ENCODE measurements at regions not wholly inside any gene's neighbourhood (a gene's known extent, or its start where the extent isn't known, plus 50 kb on each side); places are given as distances from the start of the nearest gene placed in this dataset.

DNA sequence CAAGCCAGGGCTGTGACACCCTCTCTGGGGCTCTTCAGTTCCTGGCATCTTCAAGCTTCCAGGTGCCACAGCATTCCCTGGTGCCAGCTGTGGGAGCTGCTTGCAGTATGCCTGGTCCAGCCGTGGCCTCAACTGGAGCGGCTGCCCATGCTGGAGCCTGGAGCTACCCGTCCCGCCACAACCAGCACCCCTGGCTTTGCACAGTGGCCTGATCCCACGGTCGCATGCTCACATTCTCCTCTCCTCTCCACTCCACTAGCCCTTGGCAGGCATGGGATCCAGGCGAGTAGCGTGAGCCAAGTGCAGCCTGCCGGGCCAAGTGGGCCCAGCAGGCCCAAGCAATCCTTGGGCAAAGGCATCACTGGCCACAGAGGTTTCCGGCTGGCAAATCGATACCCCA, 81.7 kb downstream of the PPP4R3C start:
- Histone ChIP-seq H3K27ac (ENCODE audit: control insufficient read depth, insufficient read depth) (no peak overlapping the region), H3K36me3 (ENCODE audit: control insufficient read depth in 2 of 2, insufficient read depth in 2 of 2, low read length in 1 of 2) (no peaks in the 10 kb centered on the region), H3K4me2 (ENCODE audit: control insufficient read depth, insufficient read depth) (no peak overlapping the region), H3K4me1 (ENCODE audit: control insufficient read depth, insufficient read depth, low read length) (no peaks in the 10 kb centered on the region), H3K79me2 (ENCODE audit: control insufficient read depth, insufficient read depth, low read length) (no peaks in the 10 kb centered on the region), H3K9ac (ENCODE audit: control insufficient read depth, insufficient read depth, low read length) (no peak overlapping the region), H3K4me3 (no peak overlapping the region), H3K27me3 (replicated peaks in 1 of 2; ENCODE audit: control insufficient read depth in 2 of 2, insufficient read depth in 2 of 2, low read length in 1 of 2) (no peaks in the 10 kb centered on the region), H2AFZ (ENCODE audit: control insufficient read depth, low read depth, low read length) (no peak overlapping the region), H3K9me3 (replicated peaks; ENCODE audit: control insufficient read depth, insufficient read depth, low read length) (no peaks in the 10 kb centered on the region), H4K20me1 (ENCODE audit: control insufficient read depth, insufficient read depth) (no peaks in the 10 kb centered on the region)
- in situ Hi-C loops (cut with MboI): no loop called here
- ATAC-seq (no peak), FAIRE-seq (no peak), DNase-seq (ENCODE audit: low read depth, low spot score) (no peak)
- ChIA-PET POLR2A (no interaction called here), SMC1A (ENCODE audit: uncharacterized antibody, unreplicated experiment) (interaction anchor here (1.0 kb wide), 1 partner anchor 9 kb away, joined by 3 read pairs; no protein-coding TSS in a partner anchor), CTCF (no interaction called here), RAD21 (ENCODE audit: unreplicated experiment) (no interaction called here)
- BruUV-seq (replicated peaks): no TSS peak
- WGBS (ENCODE audit: insufficient coverage, insufficient replicate concordance, low lambda C conversion rate, missing lambda C conversion rate): 46% methylated on average over 11 of the region's 11 CpGs
- TF ChIP-seq SMC3 (IDR thresholded peaks at IDR 0.05; ENCODE audit: borderline replicate concordance, low read length) (no peak), MTA2 (IDR thresholded peaks at IDR 0.05; ENCODE audit: low read depth) (no peak), EZH2 (IDR thresholded peaks at IDR 0.05; ENCODE audit: borderline replicate concordance, control insufficient read depth, low read depth, low read length) (no peak), NR2C1 (IDR thresholded peaks at IDR 0.05) (no peak), CEBPB (IDR thresholded peaks at IDR 0.05; ENCODE audit: borderline replicate concordance in 1 of 2, low read depth in 2 of 2, low read length in 2 of 2) (no peak), BCLAF1 (IDR thresholded peaks at IDR 0.05) (no peak), ATF3 (IDR thresholded peaks at IDR 0.05; ENCODE audit: borderline replicate concordance, extremely low read depth, low read depth, low read length) (no peak), NFYB (IDR thresholded peaks at IDR 0.05; ENCODE audit: insufficient read depth, low read depth, low read length) (no peak), ASH2L (IDR thresholded peaks at IDR 0.05; ENCODE audit: borderline replicate concordance, low read depth) (no peak), JUNB (IDR thresholded peaks at IDR 0.05) (no peak)
- intact Hi-C loops (cut with micrococcal nuclease; ENCODE audit: unreplicated experiment): no loop called here

All from GM12878 (cell line).